PC-9 (cell line): ENCODE measurements at regions not wholly inside any gene's neighbourhood (a gene's known extent, or its start where the extent isn't known, plus 50 kb on each side); places are given as distances from the start of the nearest gene placed in this dataset.

Experiments
- BruUV-seq: library from RNA; stranded (reverse); fragments of 400-500 nt; replicated peaks from 2 replicates; lab custom pipeline; 2021; lab: Mats Ljungman, UMichigan
- CTCF ChIA-PET: fragments of 300-600 bp; sonication (Branson Sonifier 250); formaldehyde crosslinking; loops from one replicate; lab custom pipeline; 2022; ENCODE audit warnings: antibody characterized with exemption; lab: Charles Lee
- POLR2A ChIA-PET: fragments of 300-600 bp; sonication (Branson Sonifier 250); formaldehyde crosslinking; loops from one replicate; lab custom pipeline; 2022; ENCODE audit warnings: antibody characterized with exemption; ENCODE audit not compliant: unreplicated experiment; lab: Charles Lee
- DNase-seq, 2 experiments: peaks; one replicate each; pipeline versions ENCODE4 v3.0.0 to v3.0.0-alpha.2; 2015 to 2022; ENCODE audit warnings: mixed read lengths in 1 of 2
- H2AFZ ChIP-seq: fragments of 200-600 bp; sonication (generic); 2 replicates; pipeline ENCODE4 v1.8.1; 2017; ENCODE audit warnings: antibody characterized with exemption
- H3F3A ChIP-seq: fragments of 200-600 bp; sonication (generic); 2 replicates; pipeline ENCODE4 v1.8.1; 2017; ENCODE audit warnings: antibody characterized with exemption, mild to moderate bottlenecking, low read depth; ENCODE audit not compliant: insufficient read depth
- H3K27ac ChIP-seq: fragments of 200-600 bp; sonication (generic); 2 replicates; pipeline ENCODE4 v1.6.1; 2016; ENCODE audit warnings: mixed run types
- H3K27me3 ChIP-seq: fragments of 200-600 bp; sonication (generic); 2 replicates; pipeline ENCODE4 v1.6.1; 2016; ENCODE audit warnings: low read depth, mixed run types; ENCODE audit not compliant: insufficient read depth
- H3K36me3 ChIP-seq: fragments of 200-600 bp; sonication (generic); 2 replicates; pipeline ENCODE4 v1.6.1; 2016; ENCODE audit warnings: low read depth, mixed run types
- H3K4me1 ChIP-seq: fragments of 200-600 bp; sonication (generic); replicated peaks from 2 replicates; pipeline ENCODE4 v1.6.1; 2016; ENCODE audit warnings: mixed run types; ENCODE audit not compliant: insufficient read depth
- H3K4me2 ChIP-seq: fragments of 200-600 bp; sonication (generic); 2 replicates; pipeline ENCODE4 v1.6.1; 2017; ENCODE audit warnings: mixed run types
- H3K4me3 ChIP-seq: fragments of 200-600 bp; sonication (generic); 2 replicates; pipeline ENCODE4 v1.6.1; 2016; ENCODE audit warnings: mixed run types
- H3K79me2 ChIP-seq: fragments of 200-600 bp; sonication (generic); 2 replicates; pipeline ENCODE4 v1.6.1; 2017; ENCODE audit warnings: low read depth, mixed run types
- H3K9me2 ChIP-seq: fragments of 200-600 bp; sonication (generic); 2 replicates; pipeline ENCODE4 v1.8.1; 2017; ENCODE audit warnings: mild to moderate bottlenecking; ENCODE audit not compliant: insufficient read depth
- H3K9me3 ChIP-seq: fragments of 200-600 bp; sonication (generic); 2 replicates; pipeline ENCODE4 v1.8.1; 2016; ENCODE audit warnings: low read depth; ENCODE audit not compliant: insufficient read depth
- H4K20me1 ChIP-seq: fragments of 200-600 bp; sonication (generic); 2 replicates; pipeline ENCODE4 v1.8.1; 2017; ENCODE audit not compliant: insufficient read depth
- CTCF ChIP-seq: fragments of 200-600 bp; sonication (generic); conservative IDR thresholded peaks from 2 replicates; pipeline ENCODE4 v1.6.1; 2017; ENCODE audit warnings: mixed run types, antibody characterized with exemption, mild to moderate bottlenecking, moderate library complexity
- EZH2 ChIP-seq: fragments of 200-600 bp; sonication (generic); IDR thresholded peaks from 2 replicates; pipeline ENCODE4 v1.8.0; 2017; ENCODE audit warnings: antibody characterized with exemption, low read depth
- intact Hi-C: fragments of 100-400 bp; cut with micrococcal nuclease; formaldehyde crosslinking; loops from one replicate; pipeline ENCODE4 v1.10.0; 2022; ENCODE audit not compliant: unreplicated experiment

- intact Hi-C loops = no loop called here
- Histone ChIP-seq H3K36me3 (no peaks in the 10 kb centered on the region), H3K79me2 (no peaks in the 10 kb centered on the region), H4K20me1 (no peaks in the 10 kb centered on the region), H3K4me2 (no peak overlapping the region), H3F3A (no peaks in the 10 kb centered on the region), H3K9me2 (no peaks in the 10 kb centered on the region), H2AFZ (no peak overlapping the region), H3K27me3 (no peaks in the 10 kb centered on the region), H3K9me3 (peaks cover 5% of the 10 kb centered on the region; the same call in 1 of the 2 replicates), H3K4me1 (no peaks in the 10 kb centered on the region), H3K4me3 (no peak overlapping the region), H3K27ac (no peak overlapping the region)
- BruUV-seq = no TSS peak
- ChIA-PET POLR2A (interaction anchor here (0.8 kb wide), 1 partner anchor 382 kb away, joined by 4 read pairs; no protein-coding TSS in a partner anchor), CTCF (no interaction called here)
- no peak for DNase-seq
- TF ChIP-seq CTCF (no peak), EZH2 (no peak)
These were observed 154.0 kb downstream of the TMEM26 start for GRCh38 chr10:61299156-61299555.

- H3F3A ChIP-seq = no peaks in the 10 kb centered on the region
- intact Hi-C loops = no loop called here
- no peak for DNase-seq
These were observed 155.0 kb downstream of the TMEM26 start for GRCh38 chr10:61298194-61298593.

GRCh38 chr10:61296161-61296560, 157.0 kb downstream of the TMEM26 start:
- no TSS peak for BruUV-seq
- Histone ChIP-seq H3K9me2 (no peaks in the 10 kb centered on the region), H3K27me3 (no peaks in the 10 kb centered on the region), H3K4me1 (no peaks in the 10 kb centered on the region), H3K27ac (no peak overlapping the region), H2AFZ (no peak overlapping the region), H3K4me2 (no peak overlapping the region), H3K4me3 (no peak overlapping the region), H3K79me2 (no peaks in the 10 kb centered on the region), H3K36me3 (no peaks in the 10 kb centered on the region), H4K20me1 (no peaks in the 10 kb centered on the region), H3K9me3 (peaks cover 5% of the 10 kb centered on the region; the same call in 1 of the 2 replicates), H3F3A (no peaks in the 10 kb centered on the region)
- ChIA-PET CTCF (no interaction called here), POLR2A (no interaction called here)
- TF ChIP-seq EZH2 (no peak), CTCF (no peak)
- intact Hi-C loops = no loop called here
- DNase-seq = no peak

More at GRCh38 chr10:61298194-61298593, 155.0 kb downstream of the TMEM26 start:
- ChIA-PET POLR2A (no interaction called here), CTCF (no interaction called here)
- Histone ChIP-seq H3K4me2 (no peak overlapping the region), H3K36me3 (no peaks in the 10 kb centered on the region), H3K4me3 (no peak overlapping the region), H3K79me2 (no peaks in the 10 kb centered on the region), H3K27ac (no peak overlapping the region), H3K4me1 (no peaks in the 10 kb centered on the region), H3K9me3 (peaks cover 5% of the 10 kb centered on the region; the same call in 1 of the 2 replicates), H2AFZ (no peak overlapping the region), H3K27me3 (no peaks in the 10 kb centered on the region), H3K9me2 (no peaks in the 10 kb centered on the region), H4K20me1 (no peaks in the 10 kb centered on the region)
- no TSS peak for BruUV-seq
- TF ChIP-seq CTCF = no peak
- no peak for TF ChIP-seq EZH2
